Erythroblast (primary cell): ENCODE measurements at regions not wholly inside any gene's neighbourhood (a gene's known extent, or its start where the extent isn't known, plus 50 kb on each side); places are given as distances from the start of the nearest gene placed in this dataset.

Experiments
- GATA1 ChIP-seq: IDR thresholded peaks from 2 replicates; pipeline ENCODE4 v1.6.1; 2011; ENCODE audit warnings: low read depth, mild to moderate bottlenecking, control low read depth, low read length, moderate library complexity
- POLR2A ChIP-seq: IDR thresholded peaks from 2 replicates; pipeline ENCODE4 v1.6.1; 2011; ENCODE audit warnings: mild to moderate bottlenecking, low read length

DNA sequence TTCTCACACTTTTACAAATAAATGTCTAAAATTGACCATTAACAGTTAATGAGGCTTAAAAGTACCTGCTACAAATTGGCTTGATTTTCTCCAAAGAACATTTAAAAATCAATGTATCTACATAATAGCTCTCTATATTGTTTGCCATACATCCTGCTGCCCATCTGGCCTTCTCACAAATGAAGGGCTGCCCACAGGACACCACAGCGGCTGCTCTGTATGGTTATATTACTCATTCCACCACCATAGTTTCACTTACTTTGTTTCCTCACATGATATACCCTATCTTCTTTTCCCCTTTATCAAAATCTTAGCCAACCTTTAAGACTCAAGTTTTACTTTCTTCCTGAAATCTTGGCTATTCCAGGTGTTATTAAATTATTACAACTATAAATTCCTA, 407.7 kb upstream of the HTR1E start:
- TF ChIP-seq POLR2A: no peak
- TF ChIP-seq GATA1: no peak
